ENCODE measurements at regions not wholly inside any gene's neighbourhood (a gene's known extent, or its start where the extent isn't known, plus 50 kb on each side); places are given as distances from the start of the nearest gene placed in this dataset.
A peak's percentile ranks its signal among the peaks of the same experiment; 100 is the strongest.
"Not testable (repeated sequence)": the region's sequence is repeated elsewhere in the genome, so short reads cannot be mapped to it uniquely, and the experiment has no call there.

DNA sequence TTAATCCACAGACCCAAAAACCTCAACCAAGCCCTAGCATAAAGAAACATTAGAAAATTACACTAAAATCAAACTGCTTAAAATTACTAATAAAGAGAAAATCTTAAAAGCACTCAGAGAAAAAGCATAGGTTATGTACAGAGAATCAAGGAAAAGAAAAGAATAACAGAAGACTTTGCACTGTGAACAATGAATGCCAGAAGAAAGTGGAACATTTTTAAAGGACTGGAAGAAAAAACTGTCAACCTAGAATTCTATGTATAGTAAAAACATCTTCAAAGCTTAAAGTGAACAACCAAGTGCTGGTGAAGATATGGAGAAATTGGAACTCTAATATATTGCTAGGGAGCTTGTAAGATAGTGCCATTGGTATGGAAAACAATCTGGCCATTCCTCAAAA, 82.7 kb upstream of the SLC6A11 start:
- intact Hi-C loops (cut with micrococcal nuclease) = no loop called here
- no peak for DNase-seq (ENCODE audit: unreplicated experiment)
- peaks cover 53% of the 10 kb centered on the region for H3K27me3 Mint-ChIP-seq (ENCODE audit: insufficient read depth, unreplicated experiment)
- POLR2A ChIA-PET = interaction anchor here (0.7 kb wide), 1 partner anchor 247 kb away, joined by 3 read pairs; no protein-coding TSS in a partner anchor
- CTCF ChIA-PET = interaction anchor here (0.6 to 0.7 kb wide), 2 partner anchors 10 to 338 kb away, joined by 3 read pairs; no protein-coding TSS in a partner anchor
- H3K27ac Mint-ChIP-seq (ENCODE audit: low read depth, unreplicated experiment) = no peak overlapping the region
- TF ChIP-seq, protein P1, sequence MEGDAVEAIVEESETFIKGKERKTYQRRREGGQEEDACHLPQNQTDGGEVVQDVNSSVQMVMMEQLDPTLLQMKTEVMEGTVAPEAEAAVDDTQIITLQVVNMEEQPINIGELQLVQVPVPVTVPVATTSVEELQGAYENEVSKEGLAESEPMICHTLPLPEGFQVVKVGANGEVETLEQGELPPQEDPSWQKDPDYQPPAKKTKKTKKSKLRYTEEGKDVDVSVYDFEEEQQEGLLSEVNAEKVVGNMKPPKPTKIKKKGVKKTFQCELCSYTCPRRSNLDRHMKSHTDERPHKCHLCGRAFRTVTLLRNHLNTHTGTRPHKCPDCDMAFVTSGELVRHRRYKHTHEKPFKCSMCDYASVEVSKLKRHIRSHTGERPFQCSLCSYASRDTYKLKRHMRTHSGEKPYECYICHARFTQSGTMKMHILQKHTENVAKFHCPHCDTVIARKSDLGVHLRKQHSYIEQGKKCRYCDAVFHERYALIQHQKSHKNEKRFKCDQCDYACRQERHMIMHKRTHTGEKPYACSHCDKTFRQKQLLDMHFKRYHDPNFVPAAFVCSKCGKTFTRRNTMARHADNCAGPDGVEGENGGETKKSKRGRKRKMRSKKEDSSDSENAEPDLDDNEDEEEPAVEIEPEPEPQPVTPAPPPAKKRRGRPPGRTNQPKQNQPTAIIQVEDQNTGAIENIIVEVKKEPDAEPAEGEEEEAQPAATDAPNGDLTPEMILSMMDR (IDR thresholded peaks at IDR 0.05; ENCODE audit: unreplicated experiment) = no peak
- H3K4me1 Mint-ChIP-seq (ENCODE audit: insufficient read depth, unreplicated experiment) = no peaks in the 10 kb centered on the region
- H3K9me3 Mint-ChIP-seq (ENCODE audit: unreplicated experiment) = peaks cover 32% of the 10 kb centered on the region
- H3K36me3 Mint-ChIP-seq (ENCODE audit: insufficient read depth, unreplicated experiment) = peaks cover 4% of the 10 kb centered on the region
- BruUV-seq (replicated peaks) = no TSS peak
- H3K4me3 Mint-ChIP-seq (ENCODE audit: unreplicated experiment) = no peak overlapping the region

DNA sequence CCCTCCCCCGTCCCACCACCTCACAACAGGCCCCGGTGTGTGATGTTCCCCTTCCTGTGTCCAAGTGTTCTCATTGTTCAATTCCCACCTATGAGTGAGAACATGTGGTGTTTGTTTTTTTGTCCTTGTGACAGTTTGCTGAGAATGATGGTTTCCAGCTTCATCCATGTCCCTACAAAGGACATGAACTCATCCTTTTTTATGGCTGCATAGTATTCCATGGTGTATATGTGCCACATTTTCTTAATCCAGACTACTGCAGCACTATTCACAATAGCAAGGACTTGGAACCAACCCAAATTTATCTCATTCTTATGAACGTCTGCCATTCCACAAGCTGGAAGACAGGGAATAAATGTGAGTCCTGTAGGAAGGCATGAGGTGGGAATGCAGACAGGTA, 79.6 kb upstream of the SLC6A11 start:
- DNase-seq (ENCODE audit: unreplicated experiment); intact Hi-C loops (cut with micrococcal nuclease); BruUV-seq (replicated peaks); H3K27ac Mint-ChIP-seq (ENCODE audit: low read depth, unreplicated experiment); H3K4me1 Mint-ChIP-seq (ENCODE audit: insufficient read depth, unreplicated experiment); H3K36me3 Mint-ChIP-seq (ENCODE audit: insufficient read depth, unreplicated experiment); H3K4me3 Mint-ChIP-seq (ENCODE audit: unreplicated experiment): not testable (repeated sequence)
- Mint-ChIP-seq H3K9me3 (ENCODE audit: unreplicated experiment) (peaks cover 25% of the 10 kb centered on the region), H3K27me3 (ENCODE audit: insufficient read depth, unreplicated experiment) (peaks cover 64% of the 10 kb centered on the region)
- ChIA-PET POLR2A (interaction anchor here (0.6 to 0.7 kb wide), 2 partner anchors 17 to 253 kb away, joined by 3 read pairs; no protein-coding TSS in a partner anchor), CTCF (interaction anchor here (0.6 to 7.5 kb wide), 4 partner anchors 228 to 1208 kb away, joined by 3 to 103 read pairs (median 4); no protein-coding TSS in a partner anchor)

DNA sequence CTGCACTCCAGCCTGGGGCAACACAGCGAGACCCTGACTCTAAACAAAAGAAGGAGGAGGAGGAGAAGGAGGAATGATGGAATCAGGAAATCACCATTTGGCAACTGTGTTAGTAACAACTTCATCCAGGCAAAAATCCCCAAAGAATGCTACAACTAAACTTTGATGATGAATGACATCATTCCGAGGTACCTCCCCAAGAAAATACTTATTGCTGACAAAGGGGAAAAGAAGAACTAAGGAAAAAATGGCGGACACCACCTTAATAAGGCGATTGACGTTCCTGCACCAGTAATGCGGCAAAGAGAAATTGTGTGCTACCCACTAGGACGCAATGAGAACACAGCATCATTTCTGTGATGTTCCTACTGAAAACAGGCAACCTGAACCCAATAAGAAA, 78.2 kb upstream of the SLC6A11 start:
- no peak overlapping the region for H3K4me3 Mint-ChIP-seq (ENCODE audit: unreplicated experiment)
- no peak overlapping the region for H3K27ac Mint-ChIP-seq (ENCODE audit: low read depth, unreplicated experiment)
- ChIA-PET CTCF (interaction anchor here (0.5 to 7.5 kb wide), 19 partner anchors 9 to 395 kb away, joined by 3 to 103 read pairs (median 4); no protein-coding TSS in a partner anchor), POLR2A (interaction anchor here (0.7 kb wide), 1 partner anchor 20 kb away, joined by 3 read pairs; no protein-coding TSS in a partner anchor)
- TF ChIP-seq, protein P1 (IDR thresholded peaks at IDR 0.05; ENCODE audit: unreplicated experiment) = no peak
- peaks cover 63% of the 10 kb centered on the region for H3K27me3 Mint-ChIP-seq (ENCODE audit: insufficient read depth, unreplicated experiment)
- no peaks in the 10 kb centered on the region for H3K4me1 Mint-ChIP-seq (ENCODE audit: insufficient read depth, unreplicated experiment)
- H3K36me3 Mint-ChIP-seq (ENCODE audit: insufficient read depth, unreplicated experiment) = no peaks in the 10 kb centered on the region
- intact Hi-C loops (cut with micrococcal nuclease) = no loop called here
- peaks cover 13% of the 10 kb centered on the region for H3K9me3 Mint-ChIP-seq (ENCODE audit: unreplicated experiment)
- DNase-seq (ENCODE audit: unreplicated experiment) = no peak
- no TSS peak for BruUV-seq (replicated peaks)

DNA sequence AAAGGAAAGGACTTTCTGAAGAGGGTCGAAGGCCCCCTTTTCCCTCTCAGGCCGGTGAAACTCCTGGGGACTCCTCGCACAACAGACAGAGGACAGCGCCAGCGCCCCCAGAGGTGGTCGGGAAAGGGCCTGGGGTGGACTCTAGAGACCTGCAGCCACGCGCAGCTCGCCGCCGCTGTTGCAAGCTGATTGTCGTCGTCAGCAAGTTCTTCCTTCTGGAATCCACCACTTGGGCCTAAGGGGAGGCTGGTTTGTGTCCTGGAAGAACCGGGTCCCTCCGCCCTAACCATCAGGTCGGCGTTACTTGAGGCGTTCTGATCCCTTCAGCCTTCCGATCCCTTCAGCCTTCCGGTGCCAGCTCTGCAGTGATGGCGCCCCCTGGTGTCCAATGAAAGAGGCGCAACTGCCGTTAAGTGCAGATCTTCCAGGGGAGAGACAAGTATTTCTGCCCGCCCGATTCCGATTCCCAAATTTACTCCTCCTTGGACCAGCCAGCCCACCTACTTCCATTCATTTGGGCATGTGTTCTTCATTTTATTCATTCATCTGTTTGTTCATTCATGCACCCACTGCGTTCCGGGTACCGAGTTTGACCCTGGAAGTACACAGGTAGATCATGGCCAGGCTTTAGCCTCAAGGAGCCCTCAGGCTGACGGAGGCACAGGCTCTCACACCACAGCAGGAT, 77.2 kb upstream of the SLC6A11 start:
- Mint-ChIP-seq H3K4me3 (ENCODE audit: unreplicated experiment) (no peak overlapping the region), H3K27me3 (ENCODE audit: insufficient read depth, unreplicated experiment) (peaks cover 69% of the 10 kb centered on the region), H3K27ac (ENCODE audit: low read depth, unreplicated experiment) (no peak overlapping the region), H3K9me3 (ENCODE audit: unreplicated experiment) (peaks cover 7% of the 10 kb centered on the region), H3K4me1 (ENCODE audit: insufficient read depth, unreplicated experiment) (no peaks in the 10 kb centered on the region), H3K36me3 (ENCODE audit: insufficient read depth, unreplicated experiment) (no peaks in the 10 kb centered on the region)
- intact Hi-C loops (cut with micrococcal nuclease) = loop anchor here (1.0 kb wide), 2 partner anchors 321 to 395 kb away; no protein-coding TSS in a partner anchor
- ChIA-PET CTCF (interaction anchor here (0.5 to 7.5 kb wide), 24 partner anchors 10 to 432 kb away, joined by 3 to 103 read pairs (median 4); no protein-coding TSS in a partner anchor), POLR2A (interaction anchor here (0.6 kb wide), 1 partner anchor 427 kb away, joined by 3 read pairs; no protein-coding TSS in a partner anchor)
- TF ChIP-seq, protein P1 (IDR thresholded peaks at IDR 0.05; ENCODE audit: unreplicated experiment) = peak; percentile 83
- no TSS peak for BruUV-seq (replicated peaks)
- peak; percentile 62 for DNase-seq (ENCODE audit: unreplicated experiment)

Measured in MCF 10A (cell line).